ENCODE measurements at regions not wholly inside any gene's neighbourhood (a gene's known extent, or its start where the extent isn't known, plus 50 kb on each side); places are given as distances from the start of the nearest gene placed in this dataset.
"Not testable (repeated sequence)": the region's sequence is repeated elsewhere in the genome, so short reads cannot be mapped to it uniquely, and the experiment has no call there.

GRCh38 chr9:42384585-42384984 is 201.1 kb downstream of the SPATA31A6 start:
- not testable (repeated sequence) for TF ChIP-seq CTCF (conservative IDR thresholded peaks at IDR 0.05; ENCODE audit: low read length); EZH2phosphoT487 (IDR thresholded peaks at IDR 0.05; ENCODE audit: borderline replicate concordance, low read depth, low read length)

All from OCI-LY7 (cell line).